ENCODE measurements at regions not wholly inside any gene's neighbourhood (a gene's known extent, or its start where the extent isn't known, plus 50 kb on each side); places are given as distances from the start of the nearest gene placed in this dataset.

- TF ChIP-seq CTCF (IDR thresholded peaks at IDR 0.05) (no peak), POLR2A (IDR thresholded peaks at IDR 0.05) (no peak)
Observed at GRCh38 chr11:23278121-23278520, 417.8 kb upstream of the CCDC179 start.
